CD4-positive, alpha-beta T cell treated with Interleukin-6 at 100 ng/mL for 8 hours (primary cell): ENCODE measurements at regions not wholly inside any gene's neighbourhood (a gene's known extent, or its start where the extent isn't known, plus 50 kb on each side); places are given as distances from the start of the nearest gene placed in this dataset.
"Not testable (repeated sequence)": the region's sequence is repeated elsewhere in the genome, so short reads cannot be mapped to it uniquely, and the experiment has no call there.

Experiments used
- DNase-seq: peaks from one replicate; pipeline ENCODE4 v3.0.0-alpha.2; 2020; ENCODE audit warnings: mixed read lengths, low spot score

GRCh38 chr2:2484301-2484700, 153.2 kb upstream of the MYT1L start:
- no peak for DNase-seq

- DNase-seq = no peak
Measured at GRCh38 chr2:2482851-2483250, 151.8 kb upstream of the MYT1L start.

- DNase-seq = no peak
Measured at GRCh38 chr2:2472881-2473280, 141.8 kb upstream of the MYT1L start.

- DNase-seq = no peak
Measured at GRCh38 chr2:2472044-2472443, 141.0 kb upstream of the MYT1L start.

GRCh38 chr2:2466534-2466933, 135.5 kb upstream of the MYT1L start:
- DNase-seq = no peak

GRCh38 chr2:2464643-2465042, 133.6 kb upstream of the MYT1L start:
- DNase-seq = no peak

- no peak for DNase-seq
Measured at GRCh38 chr2:2464094-2464493, 133.0 kb upstream of the MYT1L start.

GRCh38 chr2:2456721-2457120, 125.6 kb upstream of the MYT1L start:
- no peak for DNase-seq

- DNase-seq = no peak
Measured at GRCh38 chr2:2455151-2455550, 124.1 kb upstream of the MYT1L start.

- no peak for DNase-seq
Measured at GRCh38 chr2:2452961-2453360, 121.9 kb upstream of the MYT1L start.

GRCh38 chr2:2451275-2451674, 120.2 kb upstream of the MYT1L start:
- DNase-seq = not testable (repeated sequence)

GRCh38 chr2:2448178-2448577, 117.1 kb upstream of the MYT1L start:
- no peak for DNase-seq

GRCh38 chr2:2422621-2423020, 91.5 kb upstream of the MYT1L start:
- DNase-seq = no peak

- DNase-seq = no peak
Measured at GRCh38 chr2:2413525-2413924, 82.5 kb upstream of the MYT1L start.

GRCh38 chr2:2410987-2411386, 79.9 kb upstream of the MYT1L start:
- DNase-seq = no peak

GRCh38 chr2:2409481-2409880, 78.4 kb upstream of the MYT1L start:
- no peak for DNase-seq

- DNase-seq = no peak
Measured at GRCh38 chr2:2405780-2406179, 74.7 kb upstream of the MYT1L start.

- DNase-seq = no peak
Measured at GRCh38 chr2:2400286-2401038, 69.4 kb upstream of the MYT1L start.

- DNase-seq = no peak
Measured at GRCh38 chr2:2399396-2399795, 68.3 kb upstream of the MYT1L start.

- no peak for DNase-seq
Measured at GRCh38 chr2:2392332-2392731, 61.3 kb upstream of the MYT1L start.

GRCh38 chr2:2389215-2389614, 58.1 kb upstream of the MYT1L start:
- no peak for DNase-seq
